ENCODE measurements at regions not wholly inside any gene's neighbourhood (a gene's known extent, or its start where the extent isn't known, plus 50 kb on each side); places are given as distances from the start of the nearest gene placed in this dataset.
"Not testable (repeated sequence)": the region's sequence is repeated elsewhere in the genome, so short reads cannot be mapped to it uniquely, and the experiment has no call there.

- not testable (repeated sequence) for DNase-seq (ENCODE audit: low read depth)
Observed at GRCh38 chr15:101967364-101967763, 155.4 kb downstream of the OR4F15 start.

GRCh38 chr15:101970605-101971004 is 158.6 kb downstream of the OR4F15 start:
- H3K4me3 ChIP-seq (ENCODE audit: low read depth, low read length); DNase-seq (ENCODE audit: low read depth): not testable (repeated sequence)

More at GRCh38 chr15:101967364-101967763, 155.4 kb downstream of the OR4F15 start:
- H3K4me3 ChIP-seq (ENCODE audit: low read depth, low read length): not testable (repeated sequence)

DNA sequence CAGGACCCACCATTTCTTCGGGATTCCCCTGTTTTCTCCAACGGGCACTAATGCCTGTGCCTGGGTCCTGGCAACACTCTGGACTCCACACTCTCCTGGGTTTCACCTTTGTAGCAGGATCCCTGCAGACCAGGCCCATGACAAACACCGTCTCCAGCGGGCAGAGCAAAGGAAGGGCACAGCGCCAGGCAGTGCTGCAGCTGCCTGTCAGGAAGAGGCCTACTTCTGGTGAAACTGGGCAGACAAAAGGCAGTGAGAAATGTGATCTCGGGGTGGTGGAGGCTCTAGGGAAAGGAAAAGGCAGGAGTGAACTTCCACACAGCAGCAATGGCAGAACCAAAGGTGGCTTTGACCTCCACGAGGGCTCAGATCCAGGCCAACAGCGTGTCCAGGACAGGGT is 165.3 kb downstream of the OR4F15 start:
- DNase-seq (ENCODE audit: low read depth); H3K4me3 ChIP-seq (ENCODE audit: low read depth, low read length): not testable (repeated sequence)

DNA sequence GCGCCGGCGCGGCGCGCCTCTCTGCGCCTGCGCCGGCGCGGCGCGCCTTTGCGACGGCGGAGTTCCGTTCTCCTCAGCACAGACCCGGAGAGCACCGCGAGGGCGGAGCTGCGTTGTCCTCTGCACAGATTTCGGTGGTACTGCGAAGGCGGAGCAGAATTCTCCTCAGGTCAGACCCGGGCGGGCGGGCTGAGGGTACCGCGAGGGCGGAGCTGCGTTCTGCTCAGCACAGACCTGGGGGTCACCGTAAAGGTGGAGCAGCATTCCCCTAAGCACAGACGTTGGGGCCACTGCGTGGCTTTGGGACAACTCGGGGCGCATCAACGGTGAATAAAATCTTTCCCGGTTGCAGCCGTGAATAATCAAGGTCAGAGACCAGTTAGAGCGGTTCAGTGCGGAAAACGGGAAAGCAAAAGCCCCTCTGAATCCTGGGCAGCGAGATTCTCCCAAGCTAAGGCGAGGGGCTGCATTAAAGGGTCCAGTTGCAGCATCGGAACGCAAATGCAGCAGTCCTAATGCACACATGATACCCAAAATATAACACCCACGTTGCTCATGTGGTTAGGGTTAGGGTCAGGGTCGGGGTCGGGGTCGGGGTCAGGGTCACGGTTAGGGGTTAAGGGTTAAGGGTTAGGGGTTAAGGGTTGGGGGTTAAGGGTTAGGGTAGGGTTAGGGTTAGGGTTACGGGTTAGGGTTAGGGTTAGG is 168.4 kb downstream of the OR4F15 start:
- not testable (repeated sequence) for H3K4me3 ChIP-seq (ENCODE audit: low read depth, low read length); DNase-seq (ENCODE audit: low read depth)
